GM12878 (cell line): ENCODE measurements at regions not wholly inside any gene's neighbourhood (a gene's known extent, or its start where the extent isn't known, plus 50 kb on each side); places are given as distances from the start of the nearest gene placed in this dataset.

Source experiments
- ATAC-seq: fragments of 200-7000 bp; cut with Tn5 transposase; 3 replicates; pipeline ENCODE4 v1.9.1; 2020; ENCODE audit warnings: mild to moderate bottlenecking, moderate library complexity
- BruUV-seq: library from RNA; stranded (reverse); fragments of 400-500 nt; replicated peaks from 2 replicates; lab custom pipeline; 2021; lab: Mats Ljungman, UMichigan
- CTCF ChIA-PET: fragments of 300-600 bp; sonication (Branson Sonifier 250); formaldehyde crosslinking; extraction: SDS; loops from one replicate; lab custom pipeline; 2021; ENCODE audit warnings: inconsistent platforms; lab: Yijun Ruan, JAX
- POLR2A ChIA-PET: fragments of 350-600 bp; formaldehyde crosslinking; extraction: SDS; loops from one replicate; lab custom pipeline; 2021; ENCODE audit warnings: inconsistent platforms; lab: Charles Lee
- RAD21 ChIA-PET: fragments of 300-600 bp; sonication (Branson Sonifier 250); formaldehyde crosslinking; loops from one replicate; lab custom pipeline; 2023; ENCODE audit warnings: antibody characterized with exemption; ENCODE audit not compliant: unreplicated experiment; lab: Charles Lee
- SMC1A ChIA-PET: fragments of 300-600 bp; sonication (Branson Sonifier 250); formaldehyde crosslinking; loops from one replicate; lab custom pipeline; 2023; ENCODE audit not compliant: unreplicated experiment, uncharacterized antibody; lab: Charles Lee
- DNase-seq: peaks from one replicate; pipeline ENCODE4 v3.0.0-alpha.2; 2011; ENCODE audit warnings: low read depth, low spot score
- FAIRE-seq: peaks from 3 replicates; lab custom pipeline; 2011; peaks lifted over from hg19 to GRCh38; lab: Jason Lieb, UNC
- H2AFZ ChIP-seq: 2 replicates; pipeline ENCODE4 v1.6.0; 2011; ENCODE audit warnings: low read depth, low read length, control low read depth; ENCODE audit not compliant: control insufficient read depth
- H3K27ac ChIP-seq: 2 replicates; pipeline ENCODE4 v1.5.1; 2011; ENCODE audit warnings: control low read depth; ENCODE audit not compliant: control insufficient read depth, insufficient read depth
- H3K27me3 ChIP-seq, 2 experiments: replicated peaks in 1 of 2; 2 replicates each; pipeline versions ENCODE4 v1.6.0 to v1.6.1; 2011; ENCODE audit warnings: low read length in 1 of 2; ENCODE audit not compliant: control insufficient read depth in 2 of 2, insufficient read depth in 2 of 2
- H3K36me3 ChIP-seq, 2 experiments: 2 replicates each; pipeline ENCODE4 v1.5.1; 2011; ENCODE audit warnings: low read length in 1 of 2; ENCODE audit not compliant: control insufficient read depth in 2 of 2, insufficient read depth in 2 of 2
- H3K4me1 ChIP-seq: 2 replicates; pipeline ENCODE4 v1.6.1; 2011; ENCODE audit warnings: mild to moderate bottlenecking, low read length, moderate library complexity, mixed read lengths; ENCODE audit not compliant: control insufficient read depth, insufficient read depth
- H3K4me2 ChIP-seq: 2 replicates; pipeline ENCODE4 v1.6.0; 2011; ENCODE audit warnings: control low read depth; ENCODE audit not compliant: control insufficient read depth, insufficient read depth
- H3K4me3 ChIP-seq: fragments of 200-600 bp; sonication (generic); 2 replicates; pipeline ENCODE4 v1.5.1; 2016
- H3K79me2 ChIP-seq: 2 replicates; pipeline ENCODE4 v1.6.0; 2011; ENCODE audit warnings: low read length; ENCODE audit not compliant: control insufficient read depth, insufficient read depth
- H3K9ac ChIP-seq: 2 replicates; pipeline ENCODE4 v1.8.0; 2011; ENCODE audit warnings: low read length, control low read depth, mixed read lengths; ENCODE audit not compliant: control insufficient read depth, insufficient read depth
- H3K9me3 ChIP-seq: replicated peaks from 3 replicates; pipeline ENCODE4 v1.5.1; 2011; ENCODE audit warnings: mild to moderate bottlenecking, low read length; ENCODE audit not compliant: control insufficient read depth, insufficient read depth
- H4K20me1 ChIP-seq: 2 replicates; pipeline ENCODE4 v1.6.0; 2011; ENCODE audit not compliant: control insufficient read depth, insufficient read depth
- ASH2L ChIP-seq: fragments of 300-600, 200-600 bp; sonication (generic); IDR thresholded peaks from 2 replicates; pipeline ENCODE4 v1.6.1; 2017; ENCODE audit warnings: low read depth, mild to moderate bottlenecking, borderline replicate concordance
- BHLHE40 ChIP-seq, 2 experiments: fragments of 450-650 bp in 1 of 2; IDR thresholded peaks; 2 replicates each; pipeline ENCODE4 v1.6.1; 2011 to 2017; ENCODE audit warnings: low read depth in 2 of 2, borderline replicate concordance in 1 of 2, improper control_type of control experiment in 1 of 2, low read length in 1 of 2, mild to moderate bottlenecking in 1 of 2
- EED ChIP-seq: sonication (generic); IDR thresholded peaks from 2 replicates; pipeline ENCODE4 v1.6.1; 2016; ENCODE audit warnings: antibody characterized with exemption, low read depth
- EP300 ChIP-seq, 2 experiments: fragments of 150-350 bp in 1 of 2; IDR thresholded peaks; 2 replicates each; pipeline ENCODE4 v1.6.1; 2011 to 2012; ENCODE audit warnings: low read depth in 2 of 2, low read length in 2 of 2, borderline replicate concordance in 1 of 2, improper control_type of control experiment in 1 of 2, inconsistent platforms in 1 of 2; ENCODE audit not compliant: control insufficient read depth in 1 of 2
- HDAC6 ChIP-seq: fragments of 200-600 bp; sonication (generic); IDR thresholded peaks from one replicate; pipeline ENCODE4 v1.8.0; 2017; ENCODE audit warnings: antibody characterized with exemption; ENCODE audit not compliant: unreplicated experiment
- JUNB ChIP-seq: IDR thresholded peaks from 2 replicates; pipeline ENCODE4 v1.6.1; 2016; ENCODE audit warnings: antibody characterized with exemption, mild to moderate bottlenecking
- MLLT1 ChIP-seq: fragments of 450-650 bp; IDR thresholded peaks from 2 replicates; pipeline ENCODE4 v1.6.1; 2016; ENCODE audit warnings: mild to moderate bottlenecking
- WGBS: methylation state at CpG from one replicate; pipeline ENCODE4 v1.1.6; 2016; ENCODE audit warnings: low lambda C conversion rate; ENCODE audit not compliant: insufficient replicate concordance, insufficient coverage; ENCODE audit errors: missing lambda C conversion rate; 5-methylcytosine and 5-hydroxymethylcytosine counted together
- in situ Hi-C: fragments of 300-500 bp; cut with MboI; formaldehyde crosslinking; loops from 9 replicates; pipeline ENCODE4 v1.14.3; 2018; ENCODE audit warnings: mixed read lengths
- intact Hi-C: fragments of 100-400 bp; cut with micrococcal nuclease; formaldehyde crosslinking; loops from one replicate; pipeline ENCODE4 v1.14.2; 2022; ENCODE audit not compliant: unreplicated experiment

- H3K4me3 ChIP-seq = no peak overlapping the region
- POLR2A ChIA-PET = interaction anchor here (0.9 kb wide), 1 partner anchor 16 kb away, joined by 3 read pairs; no protein-coding TSS in a partner anchor
- DNase-seq (no peak), FAIRE-seq (no peak)
- peak overlapping the region; percentile 38; the same call in 1 of the 2 replicates for H3K4me2 ChIP-seq
- TF ChIP-seq ASH2L (no peak), EP300 (IDR thresholded peaks at IDR 0.05; ENCODE audit: borderline replicate concordance in 1 of 2, control insufficient read depth in 1 of 2, low read depth in 2 of 2, low read length in 2 of 2) (no peak), EED (no peak), HDAC6 (no peak), MLLT1 (no peak), JUNB (no peak), BHLHE40 (IDR thresholded peaks at IDR 0.05; ENCODE audit: borderline replicate concordance in 1 of 2, low read depth in 2 of 2, low read length in 1 of 2) (peak; percentile 40 to 58; a peak in 3 of 4 replicates)
- TF ChIP-seq, all 136 proteins: peak for 1
- no peaks in the 10 kb centered on the region for H3K36me3 ChIP-seq
- BruUV-seq = no TSS peak
- ChIA-PET RAD21 (interaction anchor here (1.0 kb wide), 1 partner anchor 394 kb away, joined by 3 read pairs; no protein-coding TSS in a partner anchor), SMC1A (no interaction called here), CTCF (interaction anchor here (1.0 kb wide), 1 partner anchor 29 kb away, joined by 3 read pairs; no protein-coding TSS in a partner anchor)
- WGBS = 6% methylated on average over 16 of the region's 16 CpGs
- in situ Hi-C loops = no loop called here
- no peaks in the 10 kb centered on the region for H3K79me2 ChIP-seq
- peaks cover under 1% of the 10 kb centered on the region; the same call in 1 of the 3 replicates for H3K9me3 ChIP-seq
- H3K9ac ChIP-seq = no peak overlapping the region
- no peaks in the 10 kb centered on the region for H4K20me1 ChIP-seq
- H3K4me1 ChIP-seq = peaks cover 2% of the 10 kb centered on the region; the same call in 1 of the 2 replicates
- no peaks in the 10 kb centered on the region for H3K27me3 ChIP-seq
- intact Hi-C loops = loop anchor here (10.0 kb wide), 1 partner anchor 394 kb away; no protein-coding TSS in a partner anchor
- H3K27ac ChIP-seq = no peak overlapping the region
- H2AFZ ChIP-seq = peak overlapping the region; percentile 5
- ATAC-seq = peak; percentile 33
Observed at GRCh38 chr7:69430384-69431021, 167.8 kb upstream of the AUTS2 start.
